Fibroblast of the aortic adventitia (primary cell): ENCODE measurements at regions not wholly inside any gene's neighbourhood (a gene's known extent, or its start where the extent isn't known, plus 50 kb on each side); places are given as distances from the start of the nearest gene placed in this dataset.

Experiments used
- DNase-seq: peaks from one replicate; pipeline ENCODE4 v3.0.0-alpha.2; 2010; ENCODE audit warnings: low read depth
- H3K4me3 ChIP-seq: 2 replicates; pipeline ENCODE4 v1.5.1; 2011; ENCODE audit warnings: low read depth, mild to moderate bottlenecking, control low read depth, low read length, moderate library complexity
- CTCF ChIP-seq: IDR thresholded peaks from 2 replicates; pipeline ENCODE4 v1.5.1; 2011; ENCODE audit warnings: mild to moderate bottlenecking, low read length, control low read depth, inconsistent platforms; ENCODE audit not compliant: insufficient read depth

DNA sequence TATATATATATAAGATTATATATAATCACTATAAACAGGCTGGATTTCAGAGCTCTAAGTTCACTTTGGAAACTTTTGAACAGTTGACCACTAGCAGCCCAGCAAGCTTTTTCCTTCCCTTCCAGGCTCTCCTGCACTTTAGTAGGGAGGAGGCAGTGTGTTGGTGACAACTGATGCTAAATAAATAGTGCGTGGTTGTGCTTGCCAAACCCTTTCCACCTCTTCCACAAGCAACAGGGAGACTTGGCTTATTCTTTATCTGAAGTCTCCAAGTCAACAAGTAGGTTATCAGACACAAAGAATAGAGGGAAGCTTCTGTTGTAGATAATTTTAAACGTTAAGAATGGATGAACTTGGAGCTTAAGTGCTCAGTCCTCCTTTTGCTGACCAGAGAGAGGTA lies 408.2 kb upstream of the HNRNPA3 start:
- H3K4me3 ChIP-seq, result no peak overlapping the region
- DNase-seq, result no peak
- no peak for TF ChIP-seq CTCF

- no peak overlapping the region for H3K4me3 ChIP-seq
- no peak for DNase-seq
- no peak for TF ChIP-seq CTCF
Observed at GRCh38 chr2:176805345-176805744, 407.2 kb upstream of the HNRNPA3 start.

- TF ChIP-seq CTCF, result no peak
- H3K4me3 ChIP-seq, result no peak overlapping the region
- DNase-seq, result no peak
Observed at GRCh38 chr2:176812246-176812775, 400.3 kb upstream of the HNRNPA3 start.

DNA sequence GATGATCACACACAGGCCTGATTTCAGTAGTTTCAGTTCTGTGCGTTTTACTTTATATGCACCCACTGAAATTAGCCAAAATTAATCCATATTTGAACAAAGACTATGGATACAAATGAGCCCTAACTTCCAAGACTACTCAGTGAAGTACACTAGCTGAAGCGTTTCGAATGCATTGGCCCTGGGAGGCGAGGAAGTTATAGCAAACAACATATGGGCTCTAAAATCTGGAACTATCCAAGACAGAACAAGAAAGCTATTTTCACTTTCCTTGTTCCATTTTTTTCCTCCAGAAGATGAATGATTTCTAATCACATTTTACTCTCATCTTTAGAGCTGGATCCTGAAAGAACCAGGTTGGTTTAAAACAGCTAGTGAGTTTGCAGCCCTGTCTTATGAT lies 399.4 kb upstream of the HNRNPA3 start:
- TF ChIP-seq CTCF, result no peak
- no peak for DNase-seq
- H3K4me3 ChIP-seq, result no peak overlapping the region

DNA sequence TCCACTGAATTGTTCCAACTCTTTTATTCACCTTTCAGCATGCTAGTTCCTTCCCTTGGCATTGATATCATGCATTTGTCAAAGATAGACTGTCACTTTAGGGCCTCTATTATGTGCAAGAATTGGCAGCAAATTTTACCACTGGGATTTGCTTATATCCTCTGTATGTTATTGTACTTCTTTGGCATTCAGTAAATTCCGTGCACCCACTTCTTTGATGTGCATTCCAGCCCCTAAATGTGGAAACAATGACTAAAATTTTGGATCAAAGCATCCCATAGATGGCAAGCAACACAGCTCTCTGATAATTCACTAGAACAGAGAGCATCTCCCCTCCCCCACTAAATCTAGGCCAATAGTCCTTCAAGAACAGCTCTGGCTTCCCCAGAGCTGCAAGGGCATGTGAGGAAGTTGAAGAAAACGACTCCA lies 399.0 kb upstream of the HNRNPA3 start:
- TF ChIP-seq CTCF, result no peak
- DNase-seq, result no peak
- no peak overlapping the region for H3K4me3 ChIP-seq

DNA sequence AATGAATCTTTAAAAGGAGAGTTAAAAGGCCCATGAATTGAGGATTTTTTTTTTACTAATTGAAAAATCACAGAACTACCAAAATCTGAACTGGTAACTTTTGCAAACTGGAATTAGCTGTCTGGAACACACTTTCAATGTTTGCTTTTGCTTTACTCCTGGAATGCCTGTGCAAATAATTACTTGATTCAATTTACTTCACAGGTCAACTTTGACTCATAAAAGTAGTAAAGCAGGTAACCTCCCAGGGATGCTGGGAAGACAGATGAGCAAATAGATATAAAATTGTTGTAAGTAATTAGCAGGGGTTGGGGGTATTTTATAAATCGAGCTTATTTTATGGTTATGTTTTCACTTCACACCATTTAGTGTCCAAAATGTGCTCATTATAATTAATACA lies 398.3 kb upstream of the HNRNPA3 start:
- DNase-seq, result no peak
- TF ChIP-seq CTCF, result no peak
- H3K4me3 ChIP-seq, result no peak overlapping the region

DNA sequence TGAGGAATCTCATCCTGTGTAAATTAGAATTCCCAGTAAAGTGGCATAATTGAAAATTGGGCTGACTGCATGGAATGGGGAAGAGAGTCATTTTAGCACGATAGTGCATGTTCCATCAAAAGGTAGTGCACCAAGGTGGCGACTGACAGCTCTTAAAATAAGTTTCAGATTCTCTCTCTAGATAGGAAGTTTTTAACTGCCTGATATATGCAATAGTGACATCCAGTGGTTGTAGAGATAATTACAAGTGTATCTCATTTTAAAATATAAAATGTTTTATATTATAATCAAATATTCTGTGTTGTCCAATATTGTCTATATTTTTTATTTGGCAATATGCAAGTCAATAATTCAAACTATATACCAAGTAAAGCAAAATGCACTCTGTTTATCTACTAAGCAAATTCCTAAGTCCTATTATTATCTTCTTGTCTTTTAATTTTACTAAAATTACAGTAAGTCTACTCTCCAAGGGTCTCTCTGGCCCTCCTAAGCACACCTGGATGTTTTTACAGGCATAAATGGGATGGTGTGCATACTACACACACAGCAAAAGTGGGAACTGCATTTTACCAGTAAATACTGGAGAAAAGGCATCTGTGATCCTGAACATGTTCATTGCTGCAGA lies 397.7 kb upstream of the HNRNPA3 start:
- H3K4me3 ChIP-seq, result no peak overlapping the region
- DNase-seq, result peak; percentile 36
- peak; percentile 57 for TF ChIP-seq CTCF
